ENCODE measurements at regions not wholly inside any gene's neighbourhood (a gene's known extent, or its start where the extent isn't known, plus 50 kb on each side); places are given as distances from the start of the nearest gene placed in this dataset.

DNA sequence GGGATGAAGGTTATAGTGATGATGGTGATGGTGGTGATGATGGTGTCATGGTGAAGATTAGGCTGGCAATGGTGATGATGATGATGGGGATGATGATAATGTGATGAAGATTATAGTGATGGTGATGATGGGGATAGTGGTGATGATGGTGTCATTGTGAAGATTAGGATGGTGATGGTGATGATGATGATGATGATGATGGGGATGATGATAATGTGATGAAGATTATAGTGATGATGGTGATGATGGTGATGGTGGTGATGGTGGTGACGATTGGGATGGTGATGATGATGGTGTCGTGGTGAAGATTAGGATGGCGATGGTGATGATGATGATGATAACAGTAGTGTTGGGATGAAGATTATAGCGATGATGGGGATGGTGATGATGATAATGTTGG lies 285.1 kb upstream of the AJAP1 start:
- Histone ChIP-seq H3K4me1 (ENCODE audit: control insufficient read depth, extremely low read depth, insufficient read depth, low read length) (no peaks in the 10 kb centered on the region), H3K4me2 (ENCODE audit: insufficient read depth, low read length) (no peak overlapping the region), H3K9me3 (replicated peaks; ENCODE audit: control insufficient read depth, insufficient read depth, low read length) (no peaks in the 10 kb centered on the region), H4K20me1 (replicated peaks; ENCODE audit: control insufficient read depth, extremely low read depth, insufficient read depth, low read length) (no peaks in the 10 kb centered on the region), H3K27ac (ENCODE audit: insufficient read depth, low read depth, low read length) (no peak overlapping the region), H3K9ac (replicated peaks; ENCODE audit: extremely low read depth, insufficient read depth, low read length) (no peak overlapping the region), H3K36me3 (ENCODE audit: control insufficient read depth in 2 of 2, extremely low read depth in 1 of 2, insufficient read depth in 2 of 2, low read length in 2 of 2) (no peaks in the 10 kb centered on the region), H3K4me3 (replicated peaks in 1 of 3; ENCODE audit: insufficient read depth in 1 of 3, low read depth in 1 of 3, low read length in 3 of 3) (no peak overlapping the region), H3K9me1 (replicated peaks; ENCODE audit: control insufficient read depth, extremely low read depth, insufficient read depth, low read length) (no peaks in the 10 kb centered on the region), H3K79me2 (ENCODE audit: control insufficient read depth, insufficient read depth, low read length) (no peaks in the 10 kb centered on the region), H2AFZ (ENCODE audit: low read depth, low read length) (no peak overlapping the region), H3K27me3 (ENCODE audit: control insufficient read depth in 2 of 2, insufficient read depth in 2 of 2, low read length in 2 of 2) (no peaks in the 10 kb centered on the region)
- FAIRE-seq (no peak), DNase-seq (ENCODE audit: low read depth, low spot score) (no peak)
- no peak for TF ChIP-seq MYC (IDR thresholded peaks at IDR 0.05; ENCODE audit: low read depth, low read length)
- TF ChIP-seq EZH2 (IDR thresholded peaks at IDR 0.05; ENCODE audit: borderline replicate concordance, low read depth, low read length, severe bottlenecking) = no peak
- TF ChIP-seq POLR2A (IDR thresholded peaks at IDR 0.05; ENCODE audit: low read depth, low read length) = no peak
- intact Hi-C loops (cut with micrococcal nuclease) = no loop called here
- ChIA-PET POLR2A (no interaction called here), CTCF (no interaction called here)
- dilution Hi-C loops (cut with MboI; ENCODE audit: extremely low pct_ligation_motif_present, low sequenced_read_pairs) = no loop called here
- BruUV-seq (replicated peaks) = no TSS peak

DNA sequence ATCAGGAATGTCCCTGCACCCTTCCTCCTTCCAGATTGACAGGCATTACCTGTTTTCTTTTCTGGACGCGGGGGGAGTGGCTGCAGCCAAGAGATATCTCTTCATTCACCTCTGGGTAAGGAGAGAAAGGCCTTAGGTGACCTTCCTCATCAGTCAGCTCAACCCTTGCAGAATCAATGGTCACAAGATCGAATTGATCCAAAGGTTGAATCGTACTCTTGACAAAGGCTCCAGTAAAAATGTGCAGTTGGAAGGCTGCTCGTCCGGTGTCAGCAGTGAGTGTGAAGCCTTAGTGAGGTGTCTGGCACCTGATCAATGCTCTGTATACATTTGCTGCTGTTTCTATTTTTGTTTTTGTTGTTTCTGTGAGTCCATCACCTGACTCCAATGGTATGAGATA lies 282.6 kb upstream of the AJAP1 start:
- peaks cover 2% of the 10 kb centered on the region for H3K9me3 ChIP-seq (replicated peaks; ENCODE audit: control insufficient read depth, insufficient read depth, low read length)
- H3K27me3 ChIP-seq (ENCODE audit: control insufficient read depth in 2 of 2, insufficient read depth in 2 of 2, low read length in 2 of 2) = no peaks in the 10 kb centered on the region
- no peak for DNase-seq (ENCODE audit: low read depth, low spot score)
- FAIRE-seq = no peak
- H3K79me2 ChIP-seq (ENCODE audit: control insufficient read depth, insufficient read depth, low read length) = no peaks in the 10 kb centered on the region
- no peak overlapping the region for H3K4me3 ChIP-seq (replicated peaks in 1 of 3; ENCODE audit: insufficient read depth in 1 of 3, low read depth in 1 of 3, low read length in 3 of 3)
- H3K36me3 ChIP-seq (ENCODE audit: control insufficient read depth in 2 of 2, extremely low read depth in 1 of 2, insufficient read depth in 2 of 2, low read length in 2 of 2) = no peaks in the 10 kb centered on the region
- no peak for TF ChIP-seq GATA2 (IDR thresholded peaks at IDR 0.05; ENCODE audit: insufficient read depth, insufficient read length, low read depth, low read length)
- no peak for TF ChIP-seq EZH2 (IDR thresholded peaks at IDR 0.05; ENCODE audit: borderline replicate concordance, low read depth, low read length, severe bottlenecking)
- TF ChIP-seq, protein P1, sequence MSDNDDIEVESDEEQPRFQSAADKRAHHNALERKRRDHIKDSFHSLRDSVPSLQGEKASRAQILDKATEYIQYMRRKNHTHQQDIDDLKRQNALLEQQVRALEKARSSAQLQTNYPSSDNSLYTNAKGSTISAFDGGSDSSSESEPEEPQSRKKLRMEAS (IDR thresholded peaks at IDR 0.05; ENCODE audit: insufficient read depth, insufficient read length) = no peak
- TF ChIP-seq FOS (IDR thresholded peaks at IDR 0.05; ENCODE audit: borderline replicate concordance, insufficient read depth, low read length) = no peak
- CTCF ChIA-PET = no interaction called here
- H3K9ac ChIP-seq (replicated peaks; ENCODE audit: extremely low read depth, insufficient read depth, low read length) = no peak overlapping the region
- POLR2A ChIA-PET = no interaction called here
- H2AFZ ChIP-seq (ENCODE audit: low read depth, low read length) = no peak overlapping the region
- H3K4me1 ChIP-seq (ENCODE audit: control insufficient read depth, extremely low read depth, insufficient read depth, low read length) = no peaks in the 10 kb centered on the region
- H3K9me1 ChIP-seq (replicated peaks; ENCODE audit: control insufficient read depth, extremely low read depth, insufficient read depth, low read length) = no peaks in the 10 kb centered on the region
- BruUV-seq (replicated peaks) = no TSS peak
- no peak overlapping the region for H3K4me2 ChIP-seq (ENCODE audit: insufficient read depth, low read length)
- H4K20me1 ChIP-seq (replicated peaks; ENCODE audit: control insufficient read depth, extremely low read depth, insufficient read depth, low read length) = no peaks in the 10 kb centered on the region
- H3K27ac ChIP-seq (ENCODE audit: insufficient read depth, low read depth, low read length) = no peak overlapping the region
- intact Hi-C loops (cut with micrococcal nuclease) (no loop called here), dilution Hi-C loops (cut with MboI; ENCODE audit: extremely low pct_ligation_motif_present, low sequenced_read_pairs) (no loop called here)
